ENCODE measurements at regions not wholly inside any gene's neighbourhood (a gene's known extent, or its start where the extent isn't known, plus 50 kb on each side); places are given as distances from the start of the nearest gene placed in this dataset.
A peak's percentile ranks its signal among the peaks of the same experiment; 100 is the strongest.

DNA sequence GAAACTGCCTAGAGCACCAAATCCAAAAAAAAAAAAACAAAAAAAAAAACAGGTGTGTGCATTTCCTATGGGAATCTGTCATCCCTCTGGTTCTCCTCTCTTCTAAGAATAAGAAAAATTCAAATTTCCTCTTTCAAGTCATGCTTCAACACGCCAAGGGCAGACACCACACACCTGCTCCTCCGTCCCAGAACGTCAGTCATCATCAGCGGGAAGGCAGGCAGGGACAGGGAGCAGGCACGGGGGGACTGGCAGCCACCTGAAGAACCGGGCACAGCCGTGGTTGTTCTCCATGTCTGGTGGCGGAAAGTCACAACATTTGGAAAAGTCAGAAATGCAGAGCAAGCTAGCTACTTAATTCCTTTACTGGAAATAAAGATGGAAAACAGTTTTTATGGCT is 214.8 kb downstream of the IKZF2 start:
- no peak overlapping the region for H3K4me3 ChIP-seq
- peaks cover 14% of the 10 kb centered on the region; the same call in 1 of the 2 replicates for H3K9me2 ChIP-seq (ENCODE audit: insufficient read depth)
- peaks cover 9% of the 10 kb centered on the region for H3K27me3 Mint-ChIP-seq (ENCODE audit: insufficient read depth, low read depth, poor library complexity)
- no peaks in the 10 kb centered on the region for H3K36me3 Mint-ChIP-seq (ENCODE audit: low read depth)
- peaks cover 19% of the 10 kb centered on the region for H3K4me1 ChIP-seq (ENCODE audit: insufficient read depth)
- H3F3A ChIP-seq (replicated peaks; ENCODE audit: low read depth) = no peaks in the 10 kb centered on the region
- no peak for DNase-seq (ENCODE audit: low spot score)
- no peaks in the 10 kb centered on the region for H3K9me3 Mint-ChIP-seq
- peaks cover 35% of the 10 kb centered on the region for H3K4me1 Mint-ChIP-seq
- H3K27ac ChIP-seq (ENCODE audit: low read depth) = no peak overlapping the region
- no peak overlapping the region for H3K4me2 ChIP-seq
- H3K36me3 ChIP-seq (ENCODE audit: insufficient read depth) = no peaks in the 10 kb centered on the region
- H3K4me3 Mint-ChIP-seq = no peak overlapping the region
- no peak overlapping the region for H2AFZ ChIP-seq
- H3K27me3 ChIP-seq (ENCODE audit: insufficient read depth) = no peaks in the 10 kb centered on the region
- H3K79me2 ChIP-seq (replicated peaks; ENCODE audit: insufficient read depth) = no peaks in the 10 kb centered on the region
- H3K27ac Mint-ChIP-seq = peak overlapping the region; percentile 69; the same call in 1 of the 2 replicates
- TF ChIP-seq NANOG (IDR thresholded peaks at IDR 0.05; ENCODE audit: borderline replicate concordance) = no peak
- TF ChIP-seq, protein P1, sequence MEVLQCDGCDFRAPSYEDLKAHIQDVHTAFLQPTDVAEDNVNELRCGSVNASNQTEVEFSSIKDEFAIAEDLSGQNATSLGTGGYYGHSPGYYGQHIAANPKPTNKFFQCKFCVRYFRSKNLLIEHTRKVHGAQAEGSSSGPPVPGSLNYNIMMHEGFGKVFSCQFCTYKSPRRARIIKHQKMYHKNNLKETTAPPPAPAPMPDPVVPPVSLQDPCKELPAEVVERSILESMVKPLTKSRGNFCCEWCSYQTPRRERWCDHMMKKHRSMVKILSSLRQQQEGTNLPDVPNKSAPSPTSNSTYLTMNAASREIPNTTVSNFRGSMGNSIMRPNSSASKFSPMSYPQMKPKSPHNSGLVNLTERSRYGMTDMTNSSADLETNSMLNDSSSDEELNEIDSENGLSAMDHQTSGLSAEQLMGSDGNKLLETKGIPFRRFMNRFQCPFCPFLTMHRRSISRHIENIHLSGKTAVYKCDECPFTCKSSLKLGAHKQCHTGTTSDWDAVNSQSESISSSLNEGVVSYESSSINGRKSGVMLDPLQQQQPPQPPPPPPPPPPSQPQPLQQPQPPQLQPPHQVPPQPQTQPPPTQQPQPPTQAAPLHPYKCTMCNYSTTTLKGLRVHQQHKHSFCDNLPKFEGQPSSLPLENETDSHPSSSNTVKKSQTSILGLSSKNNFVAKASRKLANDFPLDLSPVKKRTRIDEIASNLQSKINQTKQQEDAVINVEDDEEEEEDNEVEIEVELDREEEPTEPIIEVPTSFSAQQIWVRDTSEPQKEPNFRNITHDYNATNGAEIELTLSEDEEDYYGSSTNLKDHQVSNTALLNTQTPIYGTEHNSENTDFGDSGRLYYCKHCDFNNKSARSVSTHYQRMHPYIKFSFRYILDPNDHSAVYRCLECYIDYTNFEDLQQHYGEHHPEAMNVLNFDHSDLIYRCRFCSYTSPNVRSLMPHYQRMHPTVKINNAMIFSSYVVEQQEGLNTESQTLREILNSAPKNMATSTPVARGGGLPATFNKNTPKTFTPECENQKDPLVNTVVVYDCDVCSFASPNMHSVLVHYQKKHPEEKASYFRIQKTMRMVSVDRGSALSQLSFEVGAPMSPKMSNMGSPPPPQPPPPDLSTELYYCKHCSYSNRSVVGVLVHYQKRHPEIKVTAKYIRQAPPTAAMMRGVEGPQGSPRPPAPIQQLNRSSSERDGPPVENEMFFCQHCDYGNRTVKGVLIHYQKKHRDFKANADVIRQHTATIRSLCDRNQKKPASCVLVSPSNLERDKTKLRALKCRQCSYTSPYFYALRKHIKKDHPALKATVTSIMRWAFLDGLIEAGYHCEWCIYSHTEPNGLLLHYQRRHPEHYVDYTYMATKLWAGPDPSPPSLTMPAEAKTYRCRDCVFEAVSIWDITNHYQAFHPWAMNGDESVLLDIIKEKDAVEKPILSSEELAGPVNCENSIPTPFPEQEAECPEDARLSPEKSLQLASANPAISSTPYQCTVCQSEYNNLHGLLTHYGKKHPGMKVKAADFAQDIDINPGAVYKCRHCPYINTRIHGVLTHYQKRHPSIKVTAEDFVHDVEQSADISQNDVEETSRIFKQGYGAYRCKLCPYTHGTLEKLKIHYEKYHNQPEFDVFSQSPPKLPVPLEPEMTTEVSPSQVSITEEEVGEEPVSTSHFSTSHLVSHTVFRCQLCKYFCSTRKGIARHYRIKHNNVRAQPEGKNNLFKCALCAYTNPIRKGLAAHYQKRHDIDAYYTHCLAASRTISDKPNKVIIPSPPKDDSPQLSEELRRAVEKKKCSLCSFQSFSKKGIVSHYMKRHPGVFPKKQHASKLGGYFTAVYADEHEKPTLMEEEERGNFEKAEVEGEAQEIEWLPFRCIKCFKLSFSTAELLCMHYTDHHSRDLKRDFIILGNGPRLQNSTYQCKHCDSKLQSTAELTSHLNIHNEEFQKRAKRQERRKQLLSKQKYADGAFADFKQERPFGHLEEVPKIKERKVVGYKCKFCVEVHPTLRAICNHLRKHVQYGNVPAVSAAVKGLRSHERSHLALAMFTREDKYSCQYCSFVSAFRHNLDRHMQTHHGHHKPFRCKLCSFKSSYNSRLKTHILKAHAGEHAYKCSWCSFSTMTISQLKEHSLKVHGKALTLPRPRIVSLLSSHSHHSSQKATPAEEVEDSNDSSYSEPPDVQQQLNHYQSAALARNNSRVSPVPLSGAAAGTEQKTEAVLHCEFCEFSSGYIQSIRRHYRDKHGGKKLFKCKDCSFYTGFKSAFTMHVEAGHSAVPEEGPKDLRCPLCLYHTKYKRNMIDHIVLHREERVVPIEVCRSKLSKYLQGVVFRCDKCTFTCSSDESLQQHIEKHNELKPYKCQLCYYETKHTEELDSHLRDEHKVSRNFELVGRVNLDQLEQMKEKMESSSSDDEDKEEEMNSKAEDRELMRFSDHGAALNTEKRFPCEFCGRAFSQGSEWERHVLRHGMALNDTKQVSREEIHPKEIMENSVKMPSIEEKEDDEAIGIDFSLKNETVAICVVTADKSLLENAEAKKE (CRISPR knock-in tag; IDR thresholded peaks at IDR 0.05) = no peak
- TF ChIP-seq STAT1 (IDR thresholded peaks at IDR 0.05; ENCODE audit: unreplicated experiment) = no peak
- TF ChIP-seq CREB1 (CRISPR knock-in tag; IDR thresholded peaks at IDR 0.05; ENCODE audit: low read depth) = no peak
- no peaks in the 10 kb centered on the region for H4K20me1 ChIP-seq (replicated peaks; ENCODE audit: insufficient read depth)
- ATAC-seq = no peak

DNA sequence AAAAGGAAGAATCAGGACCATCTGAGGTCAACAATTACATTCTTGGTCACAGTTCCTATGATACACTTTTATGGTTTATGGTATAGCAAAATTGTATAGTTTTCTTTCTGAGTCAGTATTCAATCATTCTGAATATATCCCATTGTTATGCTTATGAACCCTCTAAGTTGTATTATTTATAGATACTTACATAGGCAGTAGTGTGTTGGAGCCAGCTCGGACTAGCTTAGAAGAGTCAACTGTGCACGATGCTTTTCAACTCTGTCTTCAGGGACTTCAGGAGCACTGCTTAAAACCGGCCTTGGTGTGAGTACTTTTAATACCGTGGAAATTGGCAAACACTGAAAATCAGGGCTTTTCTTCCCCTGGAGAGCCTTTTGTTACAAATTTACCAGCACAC is 215.7 kb downstream of the IKZF2 start:
- H3K27ac Mint-ChIP-seq = no peak overlapping the region
- TF ChIP-seq JUNB (IDR thresholded peaks at IDR 0.05; ENCODE audit: unreplicated experiment) (no peak), EZH2 (IDR thresholded peaks at IDR 0.05; ENCODE audit: low read depth, unreplicated experiment) (no peak)
- TF ChIP-seq, protein P2, sequence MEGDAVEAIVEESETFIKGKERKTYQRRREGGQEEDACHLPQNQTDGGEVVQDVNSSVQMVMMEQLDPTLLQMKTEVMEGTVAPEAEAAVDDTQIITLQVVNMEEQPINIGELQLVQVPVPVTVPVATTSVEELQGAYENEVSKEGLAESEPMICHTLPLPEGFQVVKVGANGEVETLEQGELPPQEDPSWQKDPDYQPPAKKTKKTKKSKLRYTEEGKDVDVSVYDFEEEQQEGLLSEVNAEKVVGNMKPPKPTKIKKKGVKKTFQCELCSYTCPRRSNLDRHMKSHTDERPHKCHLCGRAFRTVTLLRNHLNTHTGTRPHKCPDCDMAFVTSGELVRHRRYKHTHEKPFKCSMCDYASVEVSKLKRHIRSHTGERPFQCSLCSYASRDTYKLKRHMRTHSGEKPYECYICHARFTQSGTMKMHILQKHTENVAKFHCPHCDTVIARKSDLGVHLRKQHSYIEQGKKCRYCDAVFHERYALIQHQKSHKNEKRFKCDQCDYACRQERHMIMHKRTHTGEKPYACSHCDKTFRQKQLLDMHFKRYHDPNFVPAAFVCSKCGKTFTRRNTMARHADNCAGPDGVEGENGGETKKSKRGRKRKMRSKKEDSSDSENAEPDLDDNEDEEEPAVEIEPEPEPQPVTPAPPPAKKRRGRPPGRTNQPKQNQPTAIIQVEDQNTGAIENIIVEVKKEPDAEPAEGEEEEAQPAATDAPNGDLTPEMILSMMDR (conservative IDR thresholded peaks at IDR 0.05; ENCODE audit: low read depth in 2 of 2) = no peak
- TF ChIP-seq, protein P3, sequence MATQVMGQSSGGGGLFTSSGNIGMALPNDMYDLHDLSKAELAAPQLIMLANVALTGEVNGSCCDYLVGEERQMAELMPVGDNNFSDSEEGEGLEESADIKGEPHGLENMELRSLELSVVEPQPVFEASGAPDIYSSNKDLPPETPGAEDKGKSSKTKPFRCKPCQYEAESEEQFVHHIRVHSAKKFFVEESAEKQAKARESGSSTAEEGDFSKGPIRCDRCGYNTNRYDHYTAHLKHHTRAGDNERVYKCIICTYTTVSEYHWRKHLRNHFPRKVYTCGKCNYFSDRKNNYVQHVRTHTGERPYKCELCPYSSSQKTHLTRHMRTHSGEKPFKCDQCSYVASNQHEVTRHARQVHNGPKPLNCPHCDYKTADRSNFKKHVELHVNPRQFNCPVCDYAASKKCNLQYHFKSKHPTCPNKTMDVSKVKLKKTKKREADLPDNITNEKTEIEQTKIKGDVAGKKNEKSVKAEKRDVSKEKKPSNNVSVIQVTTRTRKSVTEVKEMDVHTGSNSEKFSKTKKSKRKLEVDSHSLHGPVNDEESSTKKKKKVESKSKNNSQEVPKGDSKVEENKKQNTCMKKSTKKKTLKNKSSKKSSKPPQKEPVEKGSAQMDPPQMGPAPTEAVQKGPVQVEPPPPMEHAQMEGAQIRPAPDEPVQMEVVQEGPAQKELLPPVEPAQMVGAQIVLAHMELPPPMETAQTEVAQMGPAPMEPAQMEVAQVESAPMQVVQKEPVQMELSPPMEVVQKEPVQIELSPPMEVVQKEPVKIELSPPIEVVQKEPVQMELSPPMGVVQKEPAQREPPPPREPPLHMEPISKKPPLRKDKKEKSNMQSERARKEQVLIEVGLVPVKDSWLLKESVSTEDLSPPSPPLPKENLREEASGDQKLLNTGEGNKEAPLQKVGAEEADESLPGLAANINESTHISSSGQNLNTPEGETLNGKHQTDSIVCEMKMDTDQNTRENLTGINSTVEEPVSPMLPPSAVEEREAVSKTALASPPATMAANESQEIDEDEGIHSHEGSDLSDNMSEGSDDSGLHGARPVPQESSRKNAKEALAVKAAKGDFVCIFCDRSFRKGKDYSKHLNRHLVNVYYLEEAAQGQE (IDR thresholded peaks at IDR 0.05; ENCODE audit: unreplicated experiment) = no peak

More for the DNA sequence above, 215.7 kb downstream of the IKZF2 start:
- H2AFZ ChIP-seq = no peak overlapping the region
- H3K4me1 Mint-ChIP-seq = peaks cover 27% of the 10 kb centered on the region
- H3K9me3 Mint-ChIP-seq = no peaks in the 10 kb centered on the region
- H3K27me3 Mint-ChIP-seq (ENCODE audit: insufficient read depth, low read depth, poor library complexity) = peaks cover 9% of the 10 kb centered on the region
- H3F3A ChIP-seq (replicated peaks; ENCODE audit: low read depth) = no peaks in the 10 kb centered on the region
- ATAC-seq (no peak), DNase-seq (ENCODE audit: low spot score) (no peak)
- no peak overlapping the region for H3K27ac ChIP-seq (ENCODE audit: low read depth)
- no peak overlapping the region for H3K4me3 Mint-ChIP-seq
- H3K27me3 ChIP-seq (ENCODE audit: insufficient read depth) = no peaks in the 10 kb centered on the region
- H3K36me3 Mint-ChIP-seq (ENCODE audit: low read depth) = no peaks in the 10 kb centered on the region
- H3K79me2 ChIP-seq (replicated peaks; ENCODE audit: insufficient read depth) = no peaks in the 10 kb centered on the region
- H3K4me2 ChIP-seq = no peak overlapping the region
- peaks cover 18% of the 10 kb centered on the region; the same call in 1 of the 2 replicates for H3K9me2 ChIP-seq (ENCODE audit: insufficient read depth)
- no peaks in the 10 kb centered on the region for H4K20me1 ChIP-seq (replicated peaks; ENCODE audit: insufficient read depth)
- H3K36me3 ChIP-seq (ENCODE audit: insufficient read depth) = no peaks in the 10 kb centered on the region
- H3K4me3 ChIP-seq = no peak overlapping the region
- H3K4me1 ChIP-seq (ENCODE audit: insufficient read depth) = peaks cover 12% of the 10 kb centered on the region

Measured in GM23338 (cell line).